Heart left ventricle (tissue), 13 donors: ENCODE measurements at regions not wholly inside any gene's neighbourhood (a gene's known extent, or its start where the extent isn't known, plus 50 kb on each side); places are given as distances from the start of the nearest gene placed in this dataset.

Source experiments
- POLR2A ChIP-seq, 2 donors: fragments of 450-650 bp; IDR thresholded peaks; one replicate each; pipeline ENCODE4 v1.6.1; 2017; ENCODE audit warnings: antibody characterized with exemption in 2 of 2, mild to moderate bottlenecking in 2 of 2, moderate library complexity in 2 of 2
- TF ChIP-seq, protein P1 (sequence below), 12 donors: fragments of 200-600 bp; sonication (generic) in 4 of 12; IDR thresholded peaks; one replicate each; pipeline versions ENCODE4 v1.5.0 to v1.8.0; 2018 to 2022; ENCODE audit warnings: antibody characterized with exemption in 12 of 12, mild to moderate bottlenecking in 5 of 12
- donor health status: ischemic (EF 13 %, LVEDD 7.1; RV severe dilation, severe dysfunction).
- donor health status: DM: no; HTN: yes; CAD: no.
- donor health status: DM: no; HTN: no; CAD: no.
- donor health status: ischemic (EF 25% LVEDD 6.9; RV normal size, moderate dysfunction).
- donor health status: ischemic (EF 25% LVEDD 5.7; RV mildly dilated, moderate dysfunction).
- donor health status: ischemic (EF 35%, LVEDD 5.7; RV mildly dilated, moderate dysfunction).
- donor health status: nonischemic (EF 11% LVEDD 7.7; RV severe dilation, severe dysfunction).
- donor health status: DM: yes; HTN: yes; CAD: no.
- donor health status: PGD.
- donor health status: ischemic (EF 29% LVEDD 5.4; RV normal size, mild dysfunction).
- donor health status: nonischemic (EF 23%, LVEDD 6.1; RV moderate dilation, normal function).

DNA sequence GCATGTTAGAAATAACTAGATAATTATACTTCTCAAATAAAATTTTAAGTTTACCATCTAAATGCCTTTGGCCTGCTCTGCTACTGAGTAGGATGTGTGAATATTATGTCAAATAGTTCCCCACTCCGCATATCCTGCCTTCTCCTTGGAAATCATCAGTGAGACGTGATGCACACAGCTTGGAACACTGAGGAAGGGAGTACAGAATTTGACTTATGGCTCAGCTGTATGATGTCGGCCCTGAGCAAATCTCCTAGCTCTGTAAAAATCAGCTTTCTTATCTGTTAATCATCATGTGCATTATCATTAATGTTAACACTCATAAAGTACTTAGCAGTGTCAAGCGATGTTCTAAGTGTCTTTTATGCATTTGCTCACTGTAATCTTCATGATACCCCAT, 241.0 kb upstream of the ANKRD50 start:
- TF ChIP-seq, protein P1, sequence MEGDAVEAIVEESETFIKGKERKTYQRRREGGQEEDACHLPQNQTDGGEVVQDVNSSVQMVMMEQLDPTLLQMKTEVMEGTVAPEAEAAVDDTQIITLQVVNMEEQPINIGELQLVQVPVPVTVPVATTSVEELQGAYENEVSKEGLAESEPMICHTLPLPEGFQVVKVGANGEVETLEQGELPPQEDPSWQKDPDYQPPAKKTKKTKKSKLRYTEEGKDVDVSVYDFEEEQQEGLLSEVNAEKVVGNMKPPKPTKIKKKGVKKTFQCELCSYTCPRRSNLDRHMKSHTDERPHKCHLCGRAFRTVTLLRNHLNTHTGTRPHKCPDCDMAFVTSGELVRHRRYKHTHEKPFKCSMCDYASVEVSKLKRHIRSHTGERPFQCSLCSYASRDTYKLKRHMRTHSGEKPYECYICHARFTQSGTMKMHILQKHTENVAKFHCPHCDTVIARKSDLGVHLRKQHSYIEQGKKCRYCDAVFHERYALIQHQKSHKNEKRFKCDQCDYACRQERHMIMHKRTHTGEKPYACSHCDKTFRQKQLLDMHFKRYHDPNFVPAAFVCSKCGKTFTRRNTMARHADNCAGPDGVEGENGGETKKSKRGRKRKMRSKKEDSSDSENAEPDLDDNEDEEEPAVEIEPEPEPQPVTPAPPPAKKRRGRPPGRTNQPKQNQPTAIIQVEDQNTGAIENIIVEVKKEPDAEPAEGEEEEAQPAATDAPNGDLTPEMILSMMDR (IDR thresholded peaks at IDR 0.05): no peak
- TF ChIP-seq POLR2A (IDR thresholded peaks at IDR 0.05): no peak
